Rectal smooth muscle tissue (tissue), 1 donor: ENCODE measurements at regions not wholly inside any gene's neighbourhood (a gene's known extent, or its start where the extent isn't known, plus 50 kb on each side); places are given as distances from the start of the nearest gene placed in this dataset.
A peak's percentile ranks its signal among the peaks of the same experiment; 100 is the strongest.

Experiments used
- H3K27ac ChIP-seq: one replicate; pipeline ENCODE4 v1.7.0; 2013; ENCODE audit warnings: low read depth, low read length, inconsistent platforms
- H3K27me3 ChIP-seq: one replicate; pipeline ENCODE4 v1.7.0; 2013; ENCODE audit warnings: low read length; ENCODE audit not compliant: control insufficient read depth, insufficient read depth
- H3K36me3 ChIP-seq: one replicate; pipeline ENCODE4 v1.7.0; 2013; ENCODE audit warnings: low read length; ENCODE audit not compliant: control insufficient read depth, insufficient read depth
- H3K4me1 ChIP-seq: one replicate; pipeline ENCODE4 v1.7.0; 2013; ENCODE audit warnings: low read length; ENCODE audit not compliant: control insufficient read depth, insufficient read depth
- H3K4me3 ChIP-seq: one replicate; pipeline ENCODE4 v1.7.0; 2013; ENCODE audit warnings: low read length
- H3K9ac ChIP-seq: one replicate; pipeline ENCODE4 v1.7.0; 2013; ENCODE audit warnings: low read length

DNA sequence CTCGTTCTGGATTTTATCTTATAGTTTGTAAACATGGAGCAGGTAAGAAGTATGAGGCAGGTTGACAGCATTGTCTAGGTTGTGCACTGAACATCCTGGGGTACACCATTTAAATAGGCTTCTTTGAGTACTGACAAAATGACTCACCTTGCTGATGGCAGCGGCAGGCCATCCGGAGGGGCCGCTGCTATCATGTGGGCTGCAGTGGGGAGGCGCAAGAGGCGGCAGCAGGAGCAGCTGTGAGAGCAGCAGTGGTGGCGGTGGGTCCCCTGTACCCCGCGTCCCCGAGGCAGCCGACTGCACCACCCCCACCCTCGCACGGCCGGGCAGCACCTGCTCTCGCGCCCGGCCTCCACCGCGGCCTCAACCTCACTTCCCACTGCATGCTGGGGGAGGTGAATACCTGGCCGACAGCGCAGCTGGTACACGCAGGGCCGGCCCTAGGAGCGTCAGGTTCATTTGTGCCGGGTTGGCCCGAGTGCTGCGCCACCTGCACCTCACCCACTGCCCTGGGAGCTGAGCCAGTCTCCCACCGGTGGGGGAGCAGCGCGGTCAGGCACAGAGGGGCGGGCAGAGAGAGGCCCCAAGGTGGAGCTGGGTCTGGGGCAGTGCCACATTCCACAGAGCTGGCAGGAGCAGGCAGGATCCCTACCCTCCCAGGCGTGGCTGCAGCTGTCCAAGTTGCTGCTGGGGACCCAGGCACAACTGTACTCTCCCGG, 154.5 kb upstream of the RBMS1 start:
- H3K27ac ChIP-seq: no peak overlapping the region
- H3K4me1 ChIP-seq: no peaks in the 10 kb centered on the region
- H3K36me3 ChIP-seq: no peaks in the 10 kb centered on the region
- no peaks in the 10 kb centered on the region for H3K27me3 ChIP-seq
- no peak overlapping the region for H3K4me3 ChIP-seq
- no peak overlapping the region for H3K9ac ChIP-seq

DNA sequence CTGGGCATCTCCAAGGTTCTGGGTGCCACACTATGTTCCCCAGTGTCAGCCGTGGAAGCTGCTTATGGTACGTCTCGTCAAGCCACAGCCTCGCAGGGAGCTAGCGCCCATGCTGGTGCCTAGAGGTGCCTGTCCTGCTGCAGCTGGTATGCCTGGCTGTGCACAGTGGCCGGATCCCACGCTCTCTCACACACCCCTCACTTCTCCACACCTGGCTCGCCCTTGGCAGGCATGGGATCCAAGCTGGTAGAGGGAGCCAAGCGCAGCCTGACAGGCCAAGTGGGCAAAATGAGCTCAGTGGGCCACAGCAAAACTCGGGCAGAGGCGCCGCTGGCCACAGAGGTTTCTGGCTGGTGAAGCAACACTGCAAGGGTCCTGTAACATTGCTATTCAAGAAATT, 156.1 kb upstream of the RBMS1 start:
- no peaks in the 10 kb centered on the region for H3K27me3 ChIP-seq
- no peaks in the 10 kb centered on the region for H3K36me3 ChIP-seq
- H3K4me3 ChIP-seq: no peak overlapping the region
- no peak overlapping the region for H3K27ac ChIP-seq
- H3K4me1 ChIP-seq: no peaks in the 10 kb centered on the region
- no peak overlapping the region for H3K9ac ChIP-seq

GRCh38 chr2:160650196-160651118, 156.8 kb upstream of the RBMS1 start:
- H3K4me1 ChIP-seq: no peaks in the 10 kb centered on the region
- no peak overlapping the region for H3K27ac ChIP-seq
- no peak overlapping the region for H3K9ac ChIP-seq
- no peaks in the 10 kb centered on the region for H3K27me3 ChIP-seq
- H3K36me3 ChIP-seq: no peaks in the 10 kb centered on the region
- no peak overlapping the region for H3K4me3 ChIP-seq

- Histone ChIP-seq H3K4me3 (no peak overlapping the region), H3K9ac (no peak overlapping the region), H3K27ac (no peak overlapping the region), H3K36me3 (no peaks in the 10 kb centered on the region), H3K27me3 (no peaks in the 10 kb centered on the region), H3K4me1 (no peaks in the 10 kb centered on the region)
Observed at GRCh38 chr2:160651416-160652200, 158.0 kb upstream of the RBMS1 start.

- H3K4me1 ChIP-seq: peaks cover 2% of the 10 kb centered on the region
- H3K27ac ChIP-seq: no peak overlapping the region
- H3K4me3 ChIP-seq: no peak overlapping the region
- no peaks in the 10 kb centered on the region for H3K27me3 ChIP-seq
- H3K9ac ChIP-seq: no peak overlapping the region
- no peaks in the 10 kb centered on the region for H3K36me3 ChIP-seq
Observed at GRCh38 chr2:160652236-160652635, 158.6 kb upstream of the RBMS1 start.

DNA sequence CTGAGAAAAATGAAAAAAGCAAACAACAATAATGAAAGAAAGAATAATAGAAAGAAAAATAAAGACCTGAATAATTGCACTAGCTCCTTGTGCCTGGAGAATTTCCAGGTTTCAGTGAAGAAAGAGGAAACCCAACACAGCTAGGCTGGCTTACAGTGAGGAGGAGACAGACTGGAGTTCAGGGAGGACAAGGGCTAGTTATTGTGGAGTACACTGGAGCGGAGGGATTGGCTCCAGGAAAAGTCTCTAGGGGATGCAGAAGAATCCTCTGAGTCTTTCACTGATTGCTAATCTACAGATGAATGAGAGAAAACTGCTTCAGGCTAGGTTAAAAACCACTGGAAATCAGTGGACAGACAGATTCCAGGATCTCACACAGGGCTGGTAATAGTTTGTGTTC, 163.6 kb upstream of the RBMS1 start:
- Histone ChIP-seq H3K4me3 (no peak overlapping the region), H3K36me3 (no peaks in the 10 kb centered on the region), H3K9ac (no peak overlapping the region), H3K27me3 (no peaks in the 10 kb centered on the region), H3K27ac (peak overlapping the region; percentile 37), H3K4me1 (peaks cover 5% of the 10 kb centered on the region)

- Histone ChIP-seq H3K4me1 (peaks cover 5% of the 10 kb centered on the region), H3K36me3 (no peaks in the 10 kb centered on the region), H3K27ac (no peak overlapping the region), H3K27me3 (no peaks in the 10 kb centered on the region), H3K4me3 (no peak overlapping the region), H3K9ac (no peak overlapping the region)
Observed at GRCh38 chr2:160658851-160659250, 165.2 kb upstream of the RBMS1 start.

- Histone ChIP-seq H3K27ac (no peak overlapping the region), H3K36me3 (no peaks in the 10 kb centered on the region)
Observed at GRCh38 chr2:160660741-160661140, 167.1 kb upstream of the RBMS1 start.

GRCh38 chr2:160664603-160665140, 171.1 kb upstream of the RBMS1 start:
- Histone ChIP-seq H3K27me3 (no peaks in the 10 kb centered on the region), H3K27ac (peak overlapping the region; percentile 1), H3K36me3 (no peaks in the 10 kb centered on the region), H3K4me3 (no peak overlapping the region), H3K4me1 (peaks cover 15% of the 10 kb centered on the region), H3K9ac (no peak overlapping the region)

More at GRCh38 chr2:160660741-160661140, 167.1 kb upstream of the RBMS1 start:
- no peaks in the 10 kb centered on the region for H3K27me3 ChIP-seq
- H3K4me3 ChIP-seq: no peak overlapping the region
- no peak overlapping the region for H3K9ac ChIP-seq
- H3K4me1 ChIP-seq: peaks cover 10% of the 10 kb centered on the region

GRCh38 chr2:160666154-160667060, 172.8 kb upstream of the RBMS1 start:
- H3K36me3 ChIP-seq: no peaks in the 10 kb centered on the region
- peaks cover 15% of the 10 kb centered on the region for H3K4me1 ChIP-seq
- H3K27me3 ChIP-seq: no peaks in the 10 kb centered on the region
- no peak overlapping the region for H3K4me3 ChIP-seq
- H3K9ac ChIP-seq: no peak overlapping the region
- peak overlapping the region; percentile 87 for H3K27ac ChIP-seq

GRCh38 chr2:160667811-160668210, 174.2 kb upstream of the RBMS1 start:
- no peak overlapping the region for H3K4me3 ChIP-seq
- H3K4me1 ChIP-seq: peaks cover 15% of the 10 kb centered on the region
- H3K9ac ChIP-seq: no peak overlapping the region
- no peaks in the 10 kb centered on the region for H3K36me3 ChIP-seq
- H3K27me3 ChIP-seq: no peaks in the 10 kb centered on the region
- peak overlapping the region; percentile 87 for H3K27ac ChIP-seq
